C4-2B (cell line): ENCODE measurements at regions not wholly inside any gene's neighbourhood (a gene's known extent, or its start where the extent isn't known, plus 50 kb on each side); places are given as distances from the start of the nearest gene placed in this dataset.

ENCODE experiments used
- H3K27ac ChIP-seq: fragments of 450-650 bp; 2 replicates; pipeline ENCODE4 v1.5.1; 2017
- CTCF ChIP-seq: fragments of 450-650 bp; conservative IDR thresholded peaks from 2 replicates; pipeline ENCODE4 v1.5.1; 2017; ENCODE audit warnings: mild to moderate bottlenecking
- ZFX ChIP-seq: fragments of 450-650 bp; IDR thresholded peaks from 2 replicates; pipeline ENCODE4 v1.6.1; 2017

DNA sequence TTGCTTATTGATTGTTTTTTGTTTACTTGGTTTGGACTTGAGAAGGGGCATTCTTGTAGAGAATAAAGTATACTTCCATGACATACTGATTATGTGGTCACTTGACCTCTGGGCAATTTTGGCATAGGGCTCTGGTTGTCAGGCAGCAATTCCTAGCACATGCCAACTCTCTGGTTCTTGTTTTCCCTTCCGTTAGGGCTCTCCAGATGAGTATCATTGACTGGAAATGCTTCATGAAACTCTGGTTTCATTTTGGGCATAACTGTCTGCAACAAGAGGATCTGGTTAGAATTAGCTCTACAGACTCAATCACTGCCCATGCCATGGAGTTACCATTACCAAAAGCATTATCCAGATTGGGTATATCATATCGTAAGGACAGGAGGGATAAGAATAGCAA, 1057.9 kb downstream of the FAT4 start:
- H3K27ac ChIP-seq, result no peak overlapping the region
- no peak for TF ChIP-seq CTCF
- TF ChIP-seq ZFX, result no peak

- TF ChIP-seq CTCF (no peak), ZFX (no peak)
- no peak overlapping the region for H3K27ac ChIP-seq
Measured at GRCh38 chr4:126375462-126376054, 1060.8 kb downstream of the FAT4 start.

DNA sequence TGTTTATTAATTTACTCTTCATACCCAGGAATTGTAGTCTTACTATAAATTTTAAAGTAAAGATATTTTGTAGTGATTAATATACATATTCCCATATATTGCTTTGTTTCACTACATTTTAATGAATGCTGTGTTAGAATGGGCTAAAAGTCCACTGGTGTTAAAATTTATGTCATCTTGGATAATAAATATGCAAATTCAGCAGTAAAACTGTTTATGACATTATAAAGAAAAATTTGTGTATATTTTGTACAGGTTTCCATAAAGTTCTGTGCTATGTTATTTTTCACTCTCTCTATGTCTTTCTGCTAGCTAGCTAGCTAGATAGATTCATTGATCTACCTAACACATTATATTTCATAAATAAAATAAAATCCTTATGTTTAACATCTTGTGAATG, 1071.2 kb downstream of the FAT4 start:
- TF ChIP-seq ZFX (no peak), CTCF (no peak)
- no peak overlapping the region for H3K27ac ChIP-seq

- no peak overlapping the region for H3K27ac ChIP-seq
- no peak for TF ChIP-seq CTCF
- TF ChIP-seq ZFX, result no peak
Measured at GRCh38 chr4:126386512-126386911, 1071.8 kb downstream of the FAT4 start.

DNA sequence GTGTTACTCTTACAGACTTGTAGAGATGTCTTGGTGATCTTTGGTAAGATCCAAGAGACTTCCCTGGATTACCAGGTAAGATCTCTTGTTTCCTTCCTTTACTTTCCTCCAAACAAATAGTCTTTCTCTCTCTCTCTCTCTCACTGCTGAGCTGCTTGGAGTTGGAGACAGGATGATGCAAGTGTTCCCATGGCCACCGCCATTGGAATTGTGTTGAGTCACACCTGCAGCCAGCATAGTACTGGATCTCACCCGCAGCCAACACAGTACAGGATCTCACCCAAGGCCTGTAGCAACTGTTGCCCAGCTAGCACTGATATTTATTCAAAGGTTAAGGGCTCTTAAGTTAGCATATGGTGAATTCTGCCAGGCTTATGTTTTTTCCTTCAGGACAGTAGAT, 1080.9 kb downstream of the FAT4 start:
- no peak overlapping the region for H3K27ac ChIP-seq
- TF ChIP-seq CTCF, result no peak
- no peak for TF ChIP-seq ZFX

DNA sequence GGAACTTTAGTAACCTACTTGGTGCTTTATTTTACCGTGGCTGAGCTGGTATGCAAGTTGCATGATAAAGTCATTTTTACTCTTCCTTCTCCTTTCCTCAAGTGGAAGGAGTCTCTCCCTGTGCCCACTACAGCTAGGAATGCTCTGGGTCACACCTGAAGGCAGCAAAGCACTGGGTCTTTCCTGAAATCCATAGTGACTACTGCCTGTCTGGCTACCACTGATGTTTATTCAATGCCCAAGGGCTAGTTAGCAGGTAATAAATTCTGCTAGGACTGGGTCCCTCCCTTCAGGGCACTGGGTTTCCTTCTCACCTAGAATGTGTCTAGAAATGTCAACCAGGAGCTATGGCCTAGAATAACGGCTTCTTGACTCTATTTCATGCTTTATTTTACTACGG, 1081.4 kb downstream of the FAT4 start:
- H3K27ac ChIP-seq, result no peak overlapping the region
- TF ChIP-seq CTCF, result no peak
- TF ChIP-seq ZFX, result no peak

GRCh38 chr4:126396703-126397102, 1081.9 kb downstream of the FAT4 start:
- H3K27ac ChIP-seq, result no peak overlapping the region
- TF ChIP-seq ZFX, result no peak
- peak; percentile 29 for TF ChIP-seq CTCF
